ENCODE measurements at regions not wholly inside any gene's neighbourhood (a gene's known extent, or its start where the extent isn't known, plus 50 kb on each side); places are given as distances from the start of the nearest gene placed in this dataset.

GRCh38 chr21:23119491-23119890 lies 2121.3 kb downstream of the NCAM2 start:
- TF ChIP-seq CTCF (IDR thresholded peaks at IDR 0.05) (no peak), GTF2I (CRISPR knock-in tag; conservative IDR thresholded peaks at IDR 0.05) (no peak), PREB (CRISPR knock-in tag; IDR thresholded peaks at IDR 0.05; ENCODE audit: borderline replicate concordance) (no peak), USF2 (CRISPR knock-in tag; IDR thresholded peaks at IDR 0.05) (no peak), E2F5 (CRISPR knock-in tag; IDR thresholded peaks at IDR 0.05) (no peak), ZNF512 (CRISPR knock-in tag; IDR thresholded peaks at IDR 0.05; ENCODE audit: borderline replicate concordance) (no peak), ZNF671 (CRISPR knock-in tag; IDR thresholded peaks at IDR 0.05) (no peak), PRDM15 (CRISPR knock-in tag; IDR thresholded peaks at IDR 0.05) (no peak), ESRRA (CRISPR knock-in tag; IDR thresholded peaks at IDR 0.05; ENCODE audit: borderline replicate concordance) (no peak)

All from WTC11 (cell line).